ENCODE measurements at regions not wholly inside any gene's neighbourhood (a gene's known extent, or its start where the extent isn't known, plus 50 kb on each side); places are given as distances from the start of the nearest gene placed in this dataset.
A peak's percentile ranks its signal among the peaks of the same experiment; 100 is the strongest.

- intact Hi-C loops (cut with DNase I), result no loop called here
- WGBS, 4 donors, result 84 to 96% (median 91%) methylated on average over 4 of the region's 4 CpGs
- no peaks in the 10 kb centered on the region for H3K9me3 ChIP-seq
Measured at GRCh38 chr15:94079459-94079858, 151.9 kb upstream of the MCTP2 start.

DNA sequence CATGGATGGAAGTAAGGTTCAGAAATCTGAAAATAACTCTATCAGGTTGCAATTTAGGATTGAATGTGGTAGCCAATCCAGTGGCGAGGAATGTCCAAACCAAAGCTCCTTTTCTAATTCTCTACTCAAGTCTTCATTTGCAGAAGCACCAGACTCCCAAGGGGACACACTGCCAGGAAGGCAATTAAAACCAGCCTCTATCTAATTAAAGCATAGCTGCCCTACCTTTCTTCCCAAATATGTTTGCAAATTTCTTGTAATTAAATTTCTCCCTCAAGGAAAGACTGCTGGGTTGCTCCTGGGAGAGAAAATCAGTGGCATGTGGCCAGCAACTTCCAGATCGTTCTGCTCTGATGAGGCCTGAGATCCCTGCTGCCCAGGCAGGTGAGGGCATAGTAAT is 153.4 kb upstream of the MCTP2 start:
- TF ChIP-seq POLR2A (IDR thresholded peaks at IDR 0.05), result no peak
- TF ChIP-seq, protein P1, sequence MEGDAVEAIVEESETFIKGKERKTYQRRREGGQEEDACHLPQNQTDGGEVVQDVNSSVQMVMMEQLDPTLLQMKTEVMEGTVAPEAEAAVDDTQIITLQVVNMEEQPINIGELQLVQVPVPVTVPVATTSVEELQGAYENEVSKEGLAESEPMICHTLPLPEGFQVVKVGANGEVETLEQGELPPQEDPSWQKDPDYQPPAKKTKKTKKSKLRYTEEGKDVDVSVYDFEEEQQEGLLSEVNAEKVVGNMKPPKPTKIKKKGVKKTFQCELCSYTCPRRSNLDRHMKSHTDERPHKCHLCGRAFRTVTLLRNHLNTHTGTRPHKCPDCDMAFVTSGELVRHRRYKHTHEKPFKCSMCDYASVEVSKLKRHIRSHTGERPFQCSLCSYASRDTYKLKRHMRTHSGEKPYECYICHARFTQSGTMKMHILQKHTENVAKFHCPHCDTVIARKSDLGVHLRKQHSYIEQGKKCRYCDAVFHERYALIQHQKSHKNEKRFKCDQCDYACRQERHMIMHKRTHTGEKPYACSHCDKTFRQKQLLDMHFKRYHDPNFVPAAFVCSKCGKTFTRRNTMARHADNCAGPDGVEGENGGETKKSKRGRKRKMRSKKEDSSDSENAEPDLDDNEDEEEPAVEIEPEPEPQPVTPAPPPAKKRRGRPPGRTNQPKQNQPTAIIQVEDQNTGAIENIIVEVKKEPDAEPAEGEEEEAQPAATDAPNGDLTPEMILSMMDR (IDR thresholded peaks at IDR 0.05), result no peak
- H3K4me1 ChIP-seq, result peaks cover 0 to 7% (median 0%) of the 10 kb centered on the region in 12 donors
- H3K4me3 ChIP-seq, result no peak overlapping the region
- ATAC-seq (no peak), DNase-seq (no peak)
- intact Hi-C loops (cut with DNase I), result no loop called here
- H3K27me3 ChIP-seq, result peaks cover 0 to 5% (median 0%) of the 10 kb centered on the region in 9 donors
- no peaks in the 10 kb centered on the region for H3K36me3 ChIP-seq
- no peaks in the 10 kb centered on the region for H3K9me3 ChIP-seq
- 75 to 87% (median 83%) methylated on average over 2 of the region's 2 CpGs for WGBS, 4 donors
- no peak overlapping the region for H3K27ac ChIP-seq

More at GRCh38 chr15:94079459-94079858, 151.9 kb upstream of the MCTP2 start:
- H3K4me3 ChIP-seq, result no peak overlapping the region
- peaks cover 0 to 5% (median 0%) of the 10 kb centered on the region in 9 donors for H3K27me3 ChIP-seq
- ATAC-seq (no peak), DNase-seq (no peak)
- no peak for TF ChIP-seq POLR2A (IDR thresholded peaks at IDR 0.05)
- TF ChIP-seq, protein P1 (IDR thresholded peaks at IDR 0.05), result no peak
- H3K27ac ChIP-seq, result peak overlapping the region in 1 of 12 donors; percentile 25
- H3K4me1 ChIP-seq, result peaks cover 0 to 7% (median 0%) of the 10 kb centered on the region in 12 donors
- no peaks in the 10 kb centered on the region for H3K36me3 ChIP-seq

DNA sequence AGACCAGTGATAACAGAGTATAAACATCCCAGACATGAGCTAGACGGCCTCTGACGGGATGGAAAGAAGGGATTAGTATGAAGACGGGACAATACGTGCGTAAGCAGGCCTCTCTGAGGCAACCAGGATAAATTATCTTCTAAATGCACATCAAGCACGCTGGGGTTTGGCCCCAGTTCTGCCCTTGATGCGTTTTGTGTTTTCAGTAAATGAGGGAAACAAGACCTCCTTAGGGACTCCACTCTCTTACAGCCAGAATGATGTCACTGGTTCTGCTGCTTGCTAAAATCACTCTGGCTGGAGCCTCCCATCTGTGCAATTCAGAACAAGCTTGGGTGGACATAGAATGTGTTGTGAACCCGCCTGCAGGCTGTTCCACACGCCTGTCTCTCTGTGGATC is 156.0 kb upstream of the MCTP2 start:
- Histone ChIP-seq H3K27ac (peak overlapping the region in 8 of 12 donors; percentile 3 to 57 (median 48)), H3K27me3 (no peaks in the 10 kb centered on the region), H3K9me3 (no peaks in the 10 kb centered on the region), H3K36me3 (no peaks in the 10 kb centered on the region), H3K4me3 (no peak overlapping the region), H3K4me1 (peaks cover 0 to 7% (median 0%) of the 10 kb centered on the region in 12 donors)
- ATAC-seq, result peak; percentile 80 to 94 (median 91)
- WGBS, 4 donors, result 27 to 41% (median 29%) methylated on average over 9 of the region's 9 CpGs
- TF ChIP-seq, protein P1 (IDR thresholded peaks at IDR 0.05), result no peak
- no peak for TF ChIP-seq POLR2A (IDR thresholded peaks at IDR 0.05)
- DNase-seq, result peak; percentile 47 to 80 (median 70)
- intact Hi-C loops (cut with DNase I), result no loop called here

GRCh38 chr15:94070356-94071295 is 160.7 kb upstream of the MCTP2 start:
- no peak for ATAC-seq
- intact Hi-C loops (cut with DNase I), result no loop called here
- H3K27me3 ChIP-seq, result no peaks in the 10 kb centered on the region
- no peak overlapping the region for H3K4me3 ChIP-seq
- WGBS, 4 donors, result 78 to 85% (median 82%) methylated on average over 19 of the region's 19 CpGs
- TF ChIP-seq, protein P1 (IDR thresholded peaks at IDR 0.05), result no peak
- TF ChIP-seq POLR2A (IDR thresholded peaks at IDR 0.05), result no peak
- no peaks in the 10 kb centered on the region for H3K36me3 ChIP-seq
- peak overlapping the region in 1 of 12 donors; percentile 60 for H3K27ac ChIP-seq
- peaks cover 0 to 7% (median 0%) of the 10 kb centered on the region in 12 donors for H3K4me1 ChIP-seq
- H3K9me3 ChIP-seq, result peaks cover 0 to 24% (median 0%) of the 10 kb centered on the region in 12 donors
- peak in 1 of 5 donors; percentile 26 for DNase-seq
